Adipocyte (in vitro differentiated cells): ENCODE measurements at regions not wholly inside any gene's neighbourhood (a gene's known extent, or its start where the extent isn't known, plus 50 kb on each side); places are given as distances from the start of the nearest gene placed in this dataset.

Source experiments
- DNase-seq: peaks from one replicate; pipeline ENCODE4 v3.0.0-alpha.2; 2015; ENCODE audit warnings: low read depth
- H3K27me3 ChIP-seq: replicated peaks from 2 replicates; pipeline ENCODE4 v1.7.0; 2013; ENCODE audit warnings: mild to moderate bottlenecking, low read length, moderate library complexity; ENCODE audit not compliant: control insufficient read depth, insufficient read depth
- H3K36me3 ChIP-seq: 2 replicates; pipeline ENCODE4 v1.7.0; 2013; ENCODE audit warnings: low read length, mild to moderate bottlenecking, moderate library complexity; ENCODE audit not compliant: control insufficient read depth, insufficient read depth, severe bottlenecking
- H3K4me1 ChIP-seq: 2 replicates; pipeline ENCODE4 v1.7.0; 2013; ENCODE audit warnings: mild to moderate bottlenecking, low read length, moderate library complexity; ENCODE audit not compliant: control insufficient read depth, insufficient read depth
- H3K4me3 ChIP-seq: 2 replicates; pipeline ENCODE4 v1.7.0; 2013; ENCODE audit warnings: mild to moderate bottlenecking, low read length, moderate library complexity
- H3K9ac ChIP-seq: 2 replicates; pipeline ENCODE4 v1.7.0; 2013; ENCODE audit warnings: mild to moderate bottlenecking, low read length, moderate library complexity
- H3K9me3 ChIP-seq: 2 replicates; pipeline ENCODE4 v1.7.0; 2013; ENCODE audit warnings: mild to moderate bottlenecking, low read length, moderate library complexity; ENCODE audit not compliant: control insufficient read depth

- no peaks in the 10 kb centered on the region for H3K4me1 ChIP-seq
- H3K9ac ChIP-seq: no peak overlapping the region
- no peaks in the 10 kb centered on the region for H3K9me3 ChIP-seq
- peaks cover 2% of the 10 kb centered on the region for H3K27me3 ChIP-seq
- H3K36me3 ChIP-seq: no peaks in the 10 kb centered on the region
- no peak for DNase-seq
- H3K4me3 ChIP-seq: no peak overlapping the region
These were observed 346.4 kb upstream of the B3GAT1 start for GRCh38 chr11:134758342-134758931.

DNA sequence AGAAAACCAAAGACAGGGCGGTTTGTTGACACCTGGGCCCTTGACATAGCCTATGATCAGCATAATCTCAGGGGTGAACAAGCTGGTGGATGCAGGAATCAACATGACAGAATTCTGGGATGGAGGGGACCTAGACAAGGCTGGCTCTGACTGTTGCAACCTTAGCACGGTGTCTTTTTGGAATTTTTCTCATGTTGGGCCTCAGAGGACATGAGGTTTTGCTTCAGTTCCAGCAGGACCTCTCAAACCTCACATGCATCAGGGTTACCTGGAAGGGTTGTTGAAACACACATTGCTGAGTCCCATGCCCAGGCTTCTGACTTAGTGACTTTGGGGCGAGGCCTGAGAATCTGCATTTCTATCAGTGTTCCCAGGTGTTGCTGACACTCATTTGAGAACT, 345.6 kb upstream of the B3GAT1 start:
- H3K4me1 ChIP-seq: no peaks in the 10 kb centered on the region
- no peak for DNase-seq
- H3K4me3 ChIP-seq: no peak overlapping the region
- no peak overlapping the region for H3K9ac ChIP-seq
- H3K36me3 ChIP-seq: no peaks in the 10 kb centered on the region
- peaks cover 2% of the 10 kb centered on the region for H3K27me3 ChIP-seq
- no peaks in the 10 kb centered on the region for H3K9me3 ChIP-seq

- DNase-seq: no peak
- H3K4me3 ChIP-seq: no peak overlapping the region
- H3K4me1 ChIP-seq: no peaks in the 10 kb centered on the region
- H3K36me3 ChIP-seq: no peaks in the 10 kb centered on the region
- H3K9ac ChIP-seq: no peak overlapping the region
- H3K9me3 ChIP-seq: no peaks in the 10 kb centered on the region
- peaks cover 2% of the 10 kb centered on the region for H3K27me3 ChIP-seq
These were observed 344.9 kb upstream of the B3GAT1 start for GRCh38 chr11:134756811-134757540.

DNA sequence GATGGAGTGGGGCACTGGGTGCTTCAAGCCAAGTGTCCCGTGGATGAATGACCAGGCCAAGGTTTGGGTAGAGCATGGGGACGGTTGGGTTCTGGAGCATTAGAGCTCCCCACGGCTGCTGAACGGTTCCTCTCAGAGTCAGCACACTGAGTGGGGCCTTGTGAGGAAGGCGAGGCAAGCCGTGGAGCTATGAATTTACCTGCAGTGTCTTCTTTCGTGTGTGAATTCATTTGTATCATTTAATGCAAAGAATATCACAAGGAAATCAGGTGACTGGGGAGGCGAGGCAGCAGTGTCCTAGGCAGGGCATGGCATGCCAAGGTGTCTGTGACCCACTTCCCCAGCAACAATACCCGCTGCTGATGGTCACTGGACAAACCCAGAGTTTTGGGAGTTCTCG, 343.5 kb upstream of the B3GAT1 start:
- no peak overlapping the region for H3K4me3 ChIP-seq
- DNase-seq: no peak
- no peaks in the 10 kb centered on the region for H3K9me3 ChIP-seq
- no peak overlapping the region for H3K9ac ChIP-seq
- H3K27me3 ChIP-seq: peaks cover 2% of the 10 kb centered on the region
- H3K4me1 ChIP-seq: no peaks in the 10 kb centered on the region
- H3K36me3 ChIP-seq: no peaks in the 10 kb centered on the region

DNA sequence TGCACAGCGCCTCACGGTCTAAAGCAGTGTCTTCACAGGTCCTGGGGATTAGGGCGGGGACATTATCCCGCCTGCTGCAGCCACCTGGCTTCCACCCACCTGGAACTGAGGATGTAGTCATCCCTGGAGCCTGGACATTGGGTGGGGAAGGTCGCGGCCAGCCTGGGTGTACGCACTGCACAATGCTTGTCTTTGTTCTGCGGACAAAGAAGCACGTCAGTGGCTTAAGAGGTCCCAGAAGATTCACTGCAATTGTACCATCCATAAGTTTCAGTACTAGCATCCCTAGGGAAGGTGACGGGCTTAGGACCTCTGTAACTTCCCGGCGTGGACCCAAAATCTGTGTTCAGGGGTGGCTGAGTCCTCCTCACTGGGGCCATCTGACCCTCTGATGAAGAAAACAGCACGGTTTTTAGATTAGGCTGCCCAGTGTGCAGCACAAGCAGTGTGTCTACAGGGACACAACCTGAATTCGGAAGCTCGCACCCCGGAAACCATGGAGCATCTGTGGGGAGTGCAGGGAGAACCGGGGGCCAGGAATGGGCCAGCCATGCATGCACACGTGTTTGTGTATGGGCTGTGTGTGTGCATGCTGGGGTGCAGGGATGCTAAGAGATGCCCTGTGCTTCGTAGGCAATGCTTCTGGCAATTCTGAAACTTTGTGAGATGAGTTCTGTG, 342.6 kb upstream of the B3GAT1 start:
- no peaks in the 10 kb centered on the region for H3K9me3 ChIP-seq
- H3K9ac ChIP-seq: no peak overlapping the region
- no peaks in the 10 kb centered on the region for H3K4me1 ChIP-seq
- H3K36me3 ChIP-seq: no peaks in the 10 kb centered on the region
- no peak for DNase-seq
- no peak overlapping the region for H3K4me3 ChIP-seq
- H3K27me3 ChIP-seq: peaks cover 2% of the 10 kb centered on the region

DNA sequence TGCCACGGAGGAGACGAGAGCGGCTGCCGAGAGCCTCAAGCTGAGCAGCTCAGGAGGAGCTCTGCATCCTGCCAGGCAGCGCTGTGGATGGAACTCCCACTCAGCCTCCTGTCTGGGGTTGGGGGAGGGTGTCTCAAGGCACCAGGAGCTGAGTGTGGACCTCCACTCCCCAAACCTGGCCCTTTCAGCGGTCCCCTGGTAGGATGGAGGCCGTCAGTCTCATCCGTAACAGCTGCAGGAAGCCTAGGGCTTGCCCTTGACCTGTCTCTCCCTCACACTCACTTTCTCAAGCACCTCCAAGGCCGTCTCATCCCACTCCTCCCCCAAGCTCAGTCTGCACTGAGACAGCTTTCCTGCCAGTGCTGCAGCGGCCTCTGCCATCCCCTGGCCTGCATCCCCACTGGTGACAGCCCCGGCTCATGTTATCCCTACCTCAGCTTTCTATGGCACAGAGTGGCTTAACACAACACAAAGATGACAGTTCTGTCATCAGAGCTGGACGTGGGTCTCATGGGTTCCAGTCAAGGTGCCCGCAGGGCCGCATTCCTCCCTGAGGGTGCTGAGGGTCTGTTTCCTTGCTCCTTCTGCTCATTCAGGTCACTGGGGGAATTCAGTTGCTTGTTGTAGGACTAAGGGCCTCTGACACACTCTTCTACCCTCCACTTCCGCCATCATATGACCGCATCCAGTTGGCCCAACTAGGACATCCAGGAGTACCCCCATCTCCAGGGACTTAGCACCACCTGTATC, 341.9 kb upstream of the B3GAT1 start:
- peaks cover 3% of the 10 kb centered on the region for H3K9me3 ChIP-seq
- H3K36me3 ChIP-seq: no peaks in the 10 kb centered on the region
- H3K27me3 ChIP-seq: peaks cover 2% of the 10 kb centered on the region
- no peak overlapping the region for H3K4me3 ChIP-seq
- no peak overlapping the region for H3K9ac ChIP-seq
- H3K4me1 ChIP-seq: no peaks in the 10 kb centered on the region
- no peak for DNase-seq

- Histone ChIP-seq H3K27me3 (peaks cover 2% of the 10 kb centered on the region), H3K36me3 (no peaks in the 10 kb centered on the region), H3K9ac (no peak overlapping the region), H3K4me1 (no peaks in the 10 kb centered on the region), H3K9me3 (peaks cover 9% of the 10 kb centered on the region), H3K4me3 (no peak overlapping the region)
- DNase-seq: no peak
These were observed 341.1 kb upstream of the B3GAT1 start for GRCh38 chr11:134752964-134753770.

DNA sequence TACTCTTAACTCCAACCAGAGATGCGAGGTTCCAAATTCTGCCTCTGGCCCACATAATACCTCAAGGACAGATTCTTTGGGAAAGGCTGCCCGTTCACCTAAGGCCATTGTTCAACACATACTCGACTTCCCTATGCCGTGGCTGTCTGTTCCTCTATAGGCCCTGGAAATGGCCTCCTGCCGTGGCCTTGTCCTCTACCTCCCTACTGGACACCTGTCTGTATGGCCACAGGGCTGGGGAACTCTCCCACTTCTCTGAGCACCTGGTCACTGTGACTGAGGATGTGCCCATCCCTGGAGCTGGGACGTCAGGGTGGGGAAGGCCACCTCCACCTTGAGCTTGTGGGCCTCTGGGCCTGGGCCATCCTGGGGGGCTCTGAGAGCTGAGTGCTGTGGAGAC, 340.5 kb upstream of the B3GAT1 start:
- H3K4me1 ChIP-seq: no peaks in the 10 kb centered on the region
- H3K9ac ChIP-seq: no peak overlapping the region
- H3K9me3 ChIP-seq: peaks cover 10% of the 10 kb centered on the region
- no peaks in the 10 kb centered on the region for H3K36me3 ChIP-seq
- no peak overlapping the region for H3K4me3 ChIP-seq
- peaks cover 2% of the 10 kb centered on the region for H3K27me3 ChIP-seq
- DNase-seq: no peak

- H3K9me3 ChIP-seq: peaks cover 12% of the 10 kb centered on the region
- peaks cover 2% of the 10 kb centered on the region for H3K27me3 ChIP-seq
- no peak for DNase-seq
- H3K36me3 ChIP-seq: no peaks in the 10 kb centered on the region
- no peak overlapping the region for H3K9ac ChIP-seq
- no peaks in the 10 kb centered on the region for H3K4me1 ChIP-seq
- no peak overlapping the region for H3K4me3 ChIP-seq
These were observed 339.7 kb upstream of the B3GAT1 start for GRCh38 chr11:134751766-134752165.

DNA sequence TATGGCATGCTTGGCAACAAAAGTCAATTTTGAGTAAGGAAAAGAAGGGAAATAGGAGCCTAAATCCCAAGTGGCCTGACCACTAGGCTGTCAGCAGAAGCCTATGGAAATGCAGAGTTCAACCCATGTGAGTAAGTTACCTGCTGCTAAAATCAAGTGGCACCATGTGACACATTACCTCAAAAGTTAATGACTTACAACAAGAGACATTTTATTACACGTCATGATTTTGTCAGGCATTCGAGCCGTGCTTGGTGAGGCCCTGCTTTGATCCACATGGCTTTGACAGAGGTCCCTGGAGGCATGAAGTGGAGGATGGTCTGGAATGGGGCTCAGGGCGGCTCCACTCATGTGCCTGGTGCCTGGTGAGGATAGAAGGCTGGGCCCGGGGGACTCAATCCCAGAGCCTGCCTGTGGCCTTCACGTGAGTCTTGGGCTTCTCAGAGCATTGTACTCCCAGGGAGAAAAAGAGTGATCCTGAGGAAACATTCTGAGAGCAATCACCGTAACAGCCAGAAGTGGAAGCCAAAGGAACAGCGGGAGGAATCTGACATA, 339.1 kb upstream of the B3GAT1 start:
- peaks cover 2% of the 10 kb centered on the region for H3K27me3 ChIP-seq
- H3K9ac ChIP-seq: no peak overlapping the region
- H3K36me3 ChIP-seq: no peaks in the 10 kb centered on the region
- H3K9me3 ChIP-seq: peaks cover 15% of the 10 kb centered on the region
- H3K4me1 ChIP-seq: no peaks in the 10 kb centered on the region
- H3K4me3 ChIP-seq: no peak overlapping the region
- no peak for DNase-seq
